CD14-positive monocyte (primary cell): ENCODE measurements at regions not wholly inside any gene's neighbourhood (a gene's known extent, or its start where the extent isn't known, plus 50 kb on each side); places are given as distances from the start of the nearest gene placed in this dataset.

Experiments
- DNase-seq, 3 donors: peaks; one replicate each; pipeline ENCODE4 v3.0.0-alpha.2; 2011 to 2022
- H2AFZ ChIP-seq: 2 replicates; pipeline ENCODE4 v1.6.0; 2012; ENCODE audit warnings: mild to moderate bottlenecking, low read depth, low read length, inconsistent platforms; ENCODE audit not compliant: insufficient read depth, poor library complexity, severe bottlenecking
- H3K27ac ChIP-seq, 2 donors: 1 replicate in 1 of 2; 2 replicates in 1 of 2; pipeline ENCODE4 v1.5.1; 2012 to 2013; ENCODE audit warnings: low read length in 2 of 2, control low read depth in 1 of 2, inconsistent platforms in 1 of 2, low read depth in 1 of 2, mild to moderate bottlenecking in 1 of 2
- H3K27me3 ChIP-seq, 2 donors: one replicate each; pipeline versions ENCODE4 v1.6.0 to v1.6.1; 2011 to 2013; ENCODE audit warnings: low read length in 2 of 2; ENCODE audit not compliant: control insufficient read depth in 2 of 2, insufficient read depth in 2 of 2
- H3K36me3 ChIP-seq, 2 donors: replicated peaks in 1 of 2; 1 replicate in 1 of 2; 2 replicates in 1 of 2; pipeline versions ENCODE4 v1.5.1 to v1.6.1; 2012 to 2013; ENCODE audit warnings: low read length in 2 of 2, control low read depth in 1 of 2, inconsistent platforms in 1 of 2, mild to moderate bottlenecking in 1 of 2; ENCODE audit not compliant: insufficient read depth in 2 of 2, control insufficient read depth in 1 of 2
- H3K4me1 ChIP-seq, 2 donors: 1 replicate in 1 of 2; 2 replicates in 1 of 2; pipeline versions ENCODE4 v1.5.1 to v1.6.1; 2012 to 2013; ENCODE audit warnings: low read length in 2 of 2, control low read depth in 1 of 2, inconsistent platforms in 1 of 2, mild to moderate bottlenecking in 1 of 2, moderate library complexity in 1 of 2; ENCODE audit not compliant: insufficient read depth in 2 of 2, control insufficient read depth in 1 of 2
- H3K4me2 ChIP-seq: replicated peaks from 2 replicates; pipeline ENCODE3; 2012; ENCODE audit warnings: low read length, moderate library complexity, mild to moderate bottlenecking; ENCODE audit not compliant: poor library complexity, severe bottlenecking; ENCODE audit errors: extremely low read depth
- H3K4me3 ChIP-seq, 3 experiments: fragments of 200-600 bp in 1 of 3; sonication (generic) in 1 of 3; replicated peaks in 1 of 3; 1 replicate in 2 of 3; 2 replicates in 1 of 3; pipeline ENCODE4 v1.5.1; 2011 to 2013; ENCODE audit warnings: low read length in 3 of 3, mild to moderate bottlenecking in 3 of 3, control low read depth in 2 of 3, low read depth in 2 of 3, inconsistent platforms in 1 of 3, moderate library complexity in 1 of 3
- H3K79me2 ChIP-seq: 2 replicates; pipeline ENCODE4 v1.6.0; 2012; ENCODE audit warnings: mild to moderate bottlenecking, control low read depth, inconsistent platforms, low read length, moderate library complexity; ENCODE audit not compliant: insufficient read depth
- H3K9ac ChIP-seq: 2 replicates; pipeline ENCODE4 v1.6.0; 2017; ENCODE audit warnings: low read length, mild to moderate bottlenecking; ENCODE audit not compliant: insufficient read depth, poor library complexity, severe bottlenecking
- H3K9me3 ChIP-seq, 2 donors: replicated peaks in 1 of 2; 1 replicate in 1 of 2; 2 replicates in 1 of 2; pipeline versions ENCODE4 v1.5.1 to v1.6.1; 2012 to 2013; ENCODE audit warnings: low read length in 2 of 2, control low read depth in 1 of 2; ENCODE audit not compliant: control insufficient read depth in 1 of 2, insufficient read depth in 1 of 2
- H4K20me1 ChIP-seq: 2 replicates; pipeline ENCODE4 v1.6.0; 2012; ENCODE audit warnings: mild to moderate bottlenecking, low read length, control low read depth, moderate library complexity; ENCODE audit not compliant: insufficient read depth
- H3K27ac Mint-ChIP-seq, 7 donors: one replicate each; pipeline ENCODE4 v1.8.0; 2020; ENCODE audit warnings: mild to moderate bottlenecking in 7 of 7, mixed read lengths in 7 of 7, moderate library complexity in 6 of 7, inconsistent platforms in 2 of 7
- H3K27me3 Mint-ChIP-seq, 3 donors: one replicate each; pipeline ENCODE4 v1.8.0; 2021 to 2022; ENCODE audit warnings: low read depth in 3 of 3, mild to moderate bottlenecking in 3 of 3, mixed read lengths in 3 of 3, moderate library complexity in 3 of 3, inconsistent platforms in 1 of 3
- H3K36me3 Mint-ChIP-seq, 2 donors: one replicate each; pipeline ENCODE4 v1.8.0; 2020; ENCODE audit warnings: mixed read lengths in 2 of 2, inconsistent platforms in 1 of 2, mild to moderate bottlenecking in 1 of 2
- H3K4me1 Mint-ChIP-seq: one replicate; pipeline ENCODE4 v1.8.0; 2020; ENCODE audit warnings: mild to moderate bottlenecking, mixed read lengths
- H3K4me3 Mint-ChIP-seq, 2 donors: one replicate each; pipeline ENCODE4 v1.8.0; 2020; ENCODE audit warnings: mild to moderate bottlenecking in 2 of 2, mixed read lengths in 2 of 2, moderate library complexity in 1 of 2
- H3K9me3 Mint-ChIP-seq, 7 donors: one replicate each; pipeline ENCODE4 v1.8.0; 2020 to 2022; ENCODE audit warnings: mixed read lengths in 7 of 7, mild to moderate bottlenecking in 6 of 7, moderate library complexity in 6 of 7, inconsistent platforms in 2 of 7
- WGBS: methylation state at CpG from one replicate; pipeline ENCODE4 v1.1.5; 2013; ENCODE audit warnings: missing lambda C conversion rate; ENCODE audit not compliant: insufficient coverage; 5-methylcytosine and 5-hydroxymethylcytosine counted together
- intact Hi-C, 2 donors: fragments of 100-400 bp; cut with micrococcal nuclease; formaldehyde crosslinking; loops; one replicate each; pipeline versions ENCODE4 v1.15.0 to v1.15.1; 2023
- TF ChIP-seq, protein P1 (sequence below): fragments of 200-600 bp; IDR thresholded peaks from one replicate; pipeline ENCODE4 v1.8.0; 2022; ENCODE audit warnings: antibody characterized with exemption, mild to moderate bottlenecking

- Histone ChIP-seq H3K9ac (no peak overlapping the region), H3K79me2 (no peaks in the 10 kb centered on the region), H3K9me3 (no peaks in the 10 kb centered on the region), H3K4me2 (no peak overlapping the region), H4K20me1 (no peaks in the 10 kb centered on the region), H3K4me3 (no peak overlapping the region), H3K27ac (no peak overlapping the region), H2AFZ (no peak overlapping the region), H3K36me3 (no peaks in the 10 kb centered on the region), H3K27me3 (no peaks in the 10 kb centered on the region), H3K4me1 (no peaks in the 10 kb centered on the region)
- no peak overlapping the region for H3K27ac Mint-ChIP-seq
- peaks cover 2% of the 10 kb centered on the region for H3K4me1 Mint-ChIP-seq
- no peak overlapping the region for H3K4me3 Mint-ChIP-seq
- DNase-seq = no peak
- TF ChIP-seq, protein P1, sequence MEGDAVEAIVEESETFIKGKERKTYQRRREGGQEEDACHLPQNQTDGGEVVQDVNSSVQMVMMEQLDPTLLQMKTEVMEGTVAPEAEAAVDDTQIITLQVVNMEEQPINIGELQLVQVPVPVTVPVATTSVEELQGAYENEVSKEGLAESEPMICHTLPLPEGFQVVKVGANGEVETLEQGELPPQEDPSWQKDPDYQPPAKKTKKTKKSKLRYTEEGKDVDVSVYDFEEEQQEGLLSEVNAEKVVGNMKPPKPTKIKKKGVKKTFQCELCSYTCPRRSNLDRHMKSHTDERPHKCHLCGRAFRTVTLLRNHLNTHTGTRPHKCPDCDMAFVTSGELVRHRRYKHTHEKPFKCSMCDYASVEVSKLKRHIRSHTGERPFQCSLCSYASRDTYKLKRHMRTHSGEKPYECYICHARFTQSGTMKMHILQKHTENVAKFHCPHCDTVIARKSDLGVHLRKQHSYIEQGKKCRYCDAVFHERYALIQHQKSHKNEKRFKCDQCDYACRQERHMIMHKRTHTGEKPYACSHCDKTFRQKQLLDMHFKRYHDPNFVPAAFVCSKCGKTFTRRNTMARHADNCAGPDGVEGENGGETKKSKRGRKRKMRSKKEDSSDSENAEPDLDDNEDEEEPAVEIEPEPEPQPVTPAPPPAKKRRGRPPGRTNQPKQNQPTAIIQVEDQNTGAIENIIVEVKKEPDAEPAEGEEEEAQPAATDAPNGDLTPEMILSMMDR = no peak
- WGBS = no CpG with 5 or more reads among the region's 3 CpGs
- peaks cover 0 to 4% (median 0%) of the 10 kb centered on the region in 7 donors for H3K9me3 Mint-ChIP-seq
- intact Hi-C loops = no loop called here
- peaks cover 0 to 6% (median 0%) of the 10 kb centered on the region in 3 donors for H3K27me3 Mint-ChIP-seq
- no peaks in the 10 kb centered on the region for H3K36me3 Mint-ChIP-seq
Measured at GRCh38 chr14:30266290-30266689, 292.7 kb upstream of the G2E3 start.

DNA sequence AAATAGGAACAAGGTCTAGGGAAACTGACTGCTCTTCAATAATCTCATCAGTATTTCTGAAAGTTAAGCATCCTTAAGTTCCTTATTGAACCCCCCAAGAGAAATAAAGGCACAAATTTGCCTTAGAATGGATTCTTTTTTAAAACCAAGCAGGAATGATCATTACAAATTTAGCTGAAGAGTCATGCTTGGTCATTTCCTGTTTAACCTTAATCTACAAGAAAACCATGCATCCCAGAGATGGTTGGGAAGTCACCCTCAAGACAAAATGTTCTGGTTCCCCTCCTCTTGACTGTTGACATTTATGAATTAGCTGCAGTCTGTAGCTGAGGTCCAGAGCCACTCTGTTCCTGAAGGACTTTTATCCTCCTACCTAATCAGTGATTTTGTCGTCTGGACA lies 291.8 kb upstream of the G2E3 start:
- Histone ChIP-seq H2AFZ (no peak overlapping the region), H4K20me1 (no peaks in the 10 kb centered on the region), H3K27ac (no peak overlapping the region), H3K4me2 (no peak overlapping the region), H3K79me2 (no peaks in the 10 kb centered on the region), H3K9me3 (no peaks in the 10 kb centered on the region), H3K27me3 (no peaks in the 10 kb centered on the region), H3K9ac (no peak overlapping the region), H3K4me1 (no peaks in the 10 kb centered on the region), H3K4me3 (no peak overlapping the region), H3K36me3 (no peaks in the 10 kb centered on the region)
- H3K9me3 Mint-ChIP-seq = no peaks in the 10 kb centered on the region
- no peak overlapping the region for H3K27ac Mint-ChIP-seq
- H3K4me1 Mint-ChIP-seq = peaks cover 2% of the 10 kb centered on the region
- TF ChIP-seq, protein P1 = no peak
- H3K4me3 Mint-ChIP-seq = no peak overlapping the region
- intact Hi-C loops = no loop called here
- H3K36me3 Mint-ChIP-seq = no peaks in the 10 kb centered on the region
- WGBS = no CpG with 5 or more reads among the region's 1 CpG
- no peak for DNase-seq
- peaks cover 0 to 6% (median 0%) of the 10 kb centered on the region in 3 donors for H3K27me3 Mint-ChIP-seq
